ENCODE measurements at regions not wholly inside any gene's neighbourhood (a gene's known extent, or its start where the extent isn't known, plus 50 kb on each side); places are given as distances from the start of the nearest gene placed in this dataset.
"Not testable (repeated sequence)": the region's sequence is repeated elsewhere in the genome, so short reads cannot be mapped to it uniquely, and the experiment has no call there.

GRCh38 chr10:2541176-2541575 lies 526.2 kb upstream of the PFKP start:
- no peak for TF ChIP-seq POLR2A (IDR thresholded peaks at IDR 0.05)

GRCh38 chr10:2529945-2530344 lies 537.4 kb upstream of the PFKP start:
- no peaks in the 10 kb centered on the region for H3K36me3 ChIP-seq
- TF ChIP-seq CTCF (IDR thresholded peaks at IDR 0.05): no peak
- no peak for TF ChIP-seq POLR2A (IDR thresholded peaks at IDR 0.05)
- TF ChIP-seq EP300 (IDR thresholded peaks at IDR 0.05): no peak
- no peak for TF ChIP-seq POLR2AphosphoS5 (IDR thresholded peaks at IDR 0.05)
- peaks cover 2% of the 10 kb centered on the region for H3K9me3 ChIP-seq
- no peak for DNase-seq (ENCODE audit: low spot score in 2 of 2)
- H3K4me1 ChIP-seq: no peaks in the 10 kb centered on the region
- WGBS: 65% methylated on average over 5 of the region's 5 CpGs
- no peak overlapping the region for H3K4me3 ChIP-seq
- no peaks in the 10 kb centered on the region for H3K27me3 ChIP-seq
- H3K27ac ChIP-seq: no peak overlapping the region

More at GRCh38 chr10:2541176-2541575, 526.2 kb upstream of the PFKP start:
- Histone ChIP-seq H3K9me3 (no peaks in the 10 kb centered on the region), H3K4me3 (no peak overlapping the region), H3K4me1 (no peaks in the 10 kb centered on the region), H3K27me3 (no peaks in the 10 kb centered on the region), H3K27ac (no peak overlapping the region), H3K36me3 (no peaks in the 10 kb centered on the region)
- WGBS: 72% methylated on average over 4 of the region's 4 CpGs
- DNase-seq (ENCODE audit: low spot score in 2 of 2): no peak

- H3K9me3 ChIP-seq: peaks cover 2% of the 10 kb centered on the region
- no peak for TF ChIP-seq POLR2AphosphoS5 (IDR thresholded peaks at IDR 0.05)
- no peak for TF ChIP-seq EP300 (IDR thresholded peaks at IDR 0.05)
- TF ChIP-seq POLR2A (IDR thresholded peaks at IDR 0.05): no peak
- no peak for TF ChIP-seq CTCF (IDR thresholded peaks at IDR 0.05)
- no peak overlapping the region for H3K27ac ChIP-seq
- 95% methylated on average over 12 of the region's 12 CpGs for WGBS
- no peaks in the 10 kb centered on the region for H3K36me3 ChIP-seq
- H3K27me3 ChIP-seq: no peaks in the 10 kb centered on the region
- no peaks in the 10 kb centered on the region for H3K4me1 ChIP-seq
- no peak for DNase-seq (ENCODE audit: low spot score in 2 of 2)
- H3K4me3 ChIP-seq: no peak overlapping the region
Observed at GRCh38 chr10:2525781-2526180, 541.6 kb upstream of the PFKP start.

GRCh38 chr10:2519139-2519538 lies 548.2 kb upstream of the PFKP start:
- 89% methylated on average over 8 of the region's 8 CpGs for WGBS

GRCh38 chr10:2509081-2509531 lies 558.2 kb upstream of the PFKP start:
- WGBS: 68% methylated on average over 4 of the region's 4 CpGs
- H3K4me3 ChIP-seq: no peak overlapping the region
- no peaks in the 10 kb centered on the region for H3K36me3 ChIP-seq
- no peaks in the 10 kb centered on the region for H3K27me3 ChIP-seq
- DNase-seq (ENCODE audit: low spot score in 2 of 2): no peak
- no peaks in the 10 kb centered on the region for H3K4me1 ChIP-seq
- H3K9me3 ChIP-seq: no peaks in the 10 kb centered on the region
- H3K27ac ChIP-seq: no peak overlapping the region
- no peak for TF ChIP-seq CTCF (IDR thresholded peaks at IDR 0.05)
- TF ChIP-seq EP300 (IDR thresholded peaks at IDR 0.05): no peak

More at GRCh38 chr10:2519139-2519538, 548.2 kb upstream of the PFKP start:
- H3K36me3 ChIP-seq: no peaks in the 10 kb centered on the region
- H3K27me3 ChIP-seq: no peaks in the 10 kb centered on the region
- no peak overlapping the region for H3K4me3 ChIP-seq
- H3K9me3 ChIP-seq: peaks cover 6% of the 10 kb centered on the region
- DNase-seq (ENCODE audit: low spot score in 2 of 2): no peak
- no peaks in the 10 kb centered on the region for H3K4me1 ChIP-seq
- H3K27ac ChIP-seq: no peak overlapping the region
- TF ChIP-seq EP300 (IDR thresholded peaks at IDR 0.05): no peak
- TF ChIP-seq POLR2AphosphoS5 (IDR thresholded peaks at IDR 0.05): no peak
- no peak for TF ChIP-seq POLR2A (IDR thresholded peaks at IDR 0.05)
- no peak for TF ChIP-seq CTCF (IDR thresholded peaks at IDR 0.05)

- H3K27ac ChIP-seq; H3K9me3 ChIP-seq; H3K4me1 ChIP-seq; DNase-seq (ENCODE audit: low spot score in 2 of 2); H3K36me3 ChIP-seq; H3K4me3 ChIP-seq; H3K27me3 ChIP-seq: not testable (repeated sequence)
- 54% methylated on average over 58 of the region's 58 CpGs for WGBS
Observed at GRCh38 chr10:2501366-2501940, 565.9 kb upstream of the PFKP start.

Data from suprapubic skin (tissue), 4 donors.